ENCODE measurements at regions not wholly inside any gene's neighbourhood (a gene's known extent, or its start where the extent isn't known, plus 50 kb on each side); places are given as distances from the start of the nearest gene placed in this dataset.

- ATAC-seq (no peak), DNase-seq (no peak)
- Histone ChIP-seq H3K27ac (no peak overlapping the region), H3K4me1 (no peaks in the 10 kb centered on the region), H3K27me3 (ENCODE audit: low read depth) (no peaks in the 10 kb centered on the region), H3K4me3 (no peak overlapping the region), H3K36me3 (no peaks in the 10 kb centered on the region), H3K9me3 (no peaks in the 10 kb centered on the region)
- no peak for TF ChIP-seq CTCF (IDR thresholded peaks at IDR 0.05)
- intact Hi-C loops (cut with DNase I) = no loop called here
These were observed 64.3 kb upstream of the DMRTA1 start for GRCh38 chr9:22382331-22382730.

- no peak for TF ChIP-seq CTCF (IDR thresholded peaks at IDR 0.05)
- Histone ChIP-seq H3K27ac (no peak overlapping the region), H3K27me3 (ENCODE audit: low read depth) (no peaks in the 10 kb centered on the region), H3K9me3 (no peaks in the 10 kb centered on the region), H3K36me3 (no peaks in the 10 kb centered on the region), H3K4me3 (no peak overlapping the region), H3K4me1 (no peaks in the 10 kb centered on the region)
- intact Hi-C loops (cut with DNase I) = no loop called here
- DNase-seq = no peak
- no peak for ATAC-seq
These were observed 62.9 kb upstream of the DMRTA1 start for GRCh38 chr9:22383718-22384117.

GRCh38 chr9:22389271-22389670 lies 57.4 kb upstream of the DMRTA1 start:
- Histone ChIP-seq H3K9me3 (no peaks in the 10 kb centered on the region), H3K4me1 (no peaks in the 10 kb centered on the region), H3K4me3 (no peak overlapping the region), H3K36me3 (no peaks in the 10 kb centered on the region), H3K27ac (no peak overlapping the region), H3K27me3 (ENCODE audit: low read depth) (no peaks in the 10 kb centered on the region)
- DNase-seq = no peak
- no peak for ATAC-seq
- intact Hi-C loops (cut with DNase I) = no loop called here
- no peak for TF ChIP-seq CTCF (IDR thresholded peaks at IDR 0.05)

GRCh38 chr9:22392523-22392922 lies 54.1 kb upstream of the DMRTA1 start:
- intact Hi-C loops (cut with DNase I) = no loop called here
- DNase-seq (no peak), ATAC-seq (no peak)
- Histone ChIP-seq H3K27me3 (ENCODE audit: low read depth) (no peaks in the 10 kb centered on the region), H3K36me3 (no peaks in the 10 kb centered on the region), H3K9me3 (no peaks in the 10 kb centered on the region), H3K4me3 (no peak overlapping the region), H3K4me1 (no peaks in the 10 kb centered on the region), H3K27ac (no peak overlapping the region)
- TF ChIP-seq CTCF (IDR thresholded peaks at IDR 0.05) = no peak

- no peaks in the 10 kb centered on the region for H3K36me3 ChIP-seq
- ATAC-seq (no peak), DNase-seq (no peak)
- H3K27ac ChIP-seq = no peak overlapping the region
- TF ChIP-seq CTCF (IDR thresholded peaks at IDR 0.05) = no peak
- H3K4me3 ChIP-seq = no peak overlapping the region
- no peaks in the 10 kb centered on the region for H3K9me3 ChIP-seq
- intact Hi-C loops (cut with DNase I) = no loop called here
- H3K4me1 ChIP-seq = no peaks in the 10 kb centered on the region
- no peaks in the 10 kb centered on the region for H3K27me3 ChIP-seq (ENCODE audit: low read depth)
These were observed 50.9 kb upstream of the DMRTA1 start for GRCh38 chr9:22395687-22396141.
